ENCODE measurements at regions not wholly inside any gene's neighbourhood (a gene's known extent, or its start where the extent isn't known, plus 50 kb on each side); places are given as distances from the start of the nearest gene placed in this dataset.

GRCh38 chr5:168177831-168178450, 113.5 kb upstream of the WWC1 start:
- peak in 1 of 5 experiments; percentile 11 for TF ChIP-seq CTCF (IDR thresholded peaks at IDR 0.05)
- peak in 1 of 3 donors; percentile 10 for TF ChIP-seq POLR2AphosphoS5 (IDR thresholded peaks at IDR 0.05)

Data from transverse colon (tissue), 4 donors.